Spleen (tissue), 11 donors: ENCODE measurements at regions not wholly inside any gene's neighbourhood (a gene's known extent, or its start where the extent isn't known, plus 50 kb on each side); places are given as distances from the start of the nearest gene placed in this dataset.

Experiments
- DNase-seq: peaks from one replicate; pipeline ENCODE4 v3.0.0-alpha.2; 2020
- H3K27ac ChIP-seq, 8 donors: fragments of 200-600 bp; sonication (generic) in 7 of 8; 1 replicate in 4 of 8; 2 replicates in 4 of 8; pipeline versions ENCODE4 v1.5.0 to v1.8.0; 2016 to 2021; ENCODE audit warnings: inconsistent platforms in 4 of 8, mild to moderate bottlenecking in 4 of 8, moderate library complexity in 1 of 8
- H3K27me3 ChIP-seq, 7 donors: fragments of 200-600 bp; sonication (generic) in 6 of 7; replicated peaks in 1 of 7; 1 replicate in 4 of 7; 2 replicates in 3 of 7; pipeline versions ENCODE4 v1.5.0 to v1.8.0; 2016 to 2021; ENCODE audit warnings: inconsistent platforms in 3 of 7, mild to moderate bottlenecking in 1 of 7
- H3K36me3 ChIP-seq, 6 donors: fragments of 200-600 bp; sonication (generic) in 5 of 6; 1 replicate in 4 of 6; 2 replicates in 2 of 6; pipeline versions ENCODE4 v1.5.0 to v1.8.0; 2016 to 2021; ENCODE audit warnings: inconsistent platforms in 2 of 6
- H3K4me1 ChIP-seq, 6 donors: fragments of 200-600 bp; sonication (generic) in 5 of 6; 1 replicate in 3 of 6; 2 replicates in 3 of 6; pipeline versions ENCODE4 v1.5.0 to v1.8.0; 2016 to 2021; ENCODE audit warnings: inconsistent platforms in 3 of 6
- H3K4me3 ChIP-seq, 8 donors: fragments of 200-600 bp; sonication (generic) in 7 of 8; 1 replicate in 4 of 8; 2 replicates in 4 of 8; pipeline versions ENCODE4 v1.5.0 to v1.8.0; 2016 to 2021; ENCODE audit warnings: inconsistent platforms in 4 of 8, mild to moderate bottlenecking in 4 of 8, moderate library complexity in 2 of 8
- H3K9me3 ChIP-seq, 8 donors: fragments of 200-600 bp; sonication (generic) in 7 of 8; 1 replicate in 4 of 8; 2 replicates in 4 of 8; pipeline versions ENCODE4 v1.5.0 to v1.8.0; 2016 to 2021; ENCODE audit warnings: inconsistent platforms in 4 of 8
- CTCF ChIP-seq, 11 experiments: fragments of 200-600 bp in 7 of 11; fragments of 450-650 bp in 4 of 11; sonication (generic) in 4 of 11; IDR thresholded peaks in 8 of 11; conservative IDR thresholded peaks in 3 of 11; 1 replicate in 7 of 11; 2 replicates in 4 of 11; pipeline versions ENCODE4 v1.4.0 to v1.8.0; 2016 to 2021; ENCODE audit warnings: antibody characterized with exemption in 11 of 11, inconsistent platforms in 4 of 11, mild to moderate bottlenecking in 1 of 11
- POLR2A ChIP-seq, 3 donors: fragments of 450-650 bp; IDR thresholded peaks; one replicate each; pipeline ENCODE4 v1.5.1; 2017; ENCODE audit warnings: antibody characterized with exemption in 3 of 3, mild to moderate bottlenecking in 1 of 3
- POLR2AphosphoS5 ChIP-seq, 3 donors: sonication (generic); formaldehyde crosslinking; IDR thresholded peaks; one replicate each; pipeline ENCODE4 v1.5.1; 2017; ENCODE audit warnings: antibody characterized with exemption in 3 of 3
- WGBS, 5 donors: extraction: QIAGEN DNeasy Blood & Tissue Kit in 3 of 5; methylation state at CpG; one replicate each; pipeline versions ENCODE4 v1.1.5 to v1.1.7; 2013 to 2018; 5-methylcytosine and 5-hydroxymethylcytosine counted together
- intact Hi-C: fragments of 100-400 bp; cut with DNase I; formaldehyde crosslinking; loops from one replicate; pipeline ENCODE4 v1.15.0; 2023; ENCODE audit warnings: low total_unique reads
- donor health status: healthy with polysubstance abuse.
- donor health status: DM: no; HTN: no; CAD: no; lungs with moderate emphysema.
- donor health status: DM: no; HTN: no; CAD: no.
- donor health status: Bipolar disorder and iron deficiency.
- donor health status: healthy.
- donor health status: DM: no; HTN: no; CAD: no.
- donor health status: DM: yes; HTN: yes; CAD: no.

GRCh38 chr1:83112248-83112885 lies 886.6 kb downstream of the TTLL7 start:
- no peaks in the 10 kb centered on the region for H3K36me3 ChIP-seq
- TF ChIP-seq CTCF (IDR thresholded peaks at IDR 0.05 in 8 of 11, conservative IDR thresholded peaks at IDR 0.05 in 3 of 11) (no peak), POLR2A (IDR thresholded peaks at IDR 0.05) (no peak), POLR2AphosphoS5 (IDR thresholded peaks at IDR 0.05) (no peak)
- intact Hi-C loops = no loop called here
- no peak for DNase-seq
- no peak overlapping the region for H3K4me3 ChIP-seq
- no peaks in the 10 kb centered on the region for H3K27me3 ChIP-seq
- H3K4me1 ChIP-seq = no peaks in the 10 kb centered on the region
- H3K9me3 ChIP-seq = no peaks in the 10 kb centered on the region
- WGBS, 5 donors = 86 to 95% (median 87%) methylated on average over 3 of the region's 3 CpGs
- no peak overlapping the region for H3K27ac ChIP-seq

- no peaks in the 10 kb centered on the region for H3K36me3 ChIP-seq
- no peaks in the 10 kb centered on the region for H3K4me1 ChIP-seq
- no peak for TF ChIP-seq POLR2A (IDR thresholded peaks at IDR 0.05)
- TF ChIP-seq CTCF (IDR thresholded peaks at IDR 0.05 in 8 of 11, conservative IDR thresholded peaks at IDR 0.05 in 3 of 11) = no peak
- TF ChIP-seq POLR2AphosphoS5 (IDR thresholded peaks at IDR 0.05) = no peak
- H3K27ac ChIP-seq = no peak overlapping the region
- H3K27me3 ChIP-seq = no peaks in the 10 kb centered on the region
- WGBS, 5 donors = 68 to 93% (median 85%) methylated on average over 2 of the region's 2 CpGs
- no peak overlapping the region for H3K4me3 ChIP-seq
- intact Hi-C loops = no loop called here
- no peak for DNase-seq
- H3K9me3 ChIP-seq = no peaks in the 10 kb centered on the region
These were observed 888.8 kb downstream of the TTLL7 start for GRCh38 chr1:83110156-83110555.

- no peaks in the 10 kb centered on the region for H3K36me3 ChIP-seq
- TF ChIP-seq POLR2A (IDR thresholded peaks at IDR 0.05) (no peak), CTCF (IDR thresholded peaks at IDR 0.05 in 8 of 11, conservative IDR thresholded peaks at IDR 0.05 in 3 of 11) (no peak), POLR2AphosphoS5 (IDR thresholded peaks at IDR 0.05) (no peak)
- whole genome bisulfite sequencing, 5 donors = 59 to 86% (median 81%) methylated on average over 1 of the region's 1 CpG
- no peak overlapping the region for H3K27ac ChIP-seq
- intact Hi-C loops = no loop called here
- H3K4me1 ChIP-seq = no peaks in the 10 kb centered on the region
- no peak overlapping the region for H3K4me3 ChIP-seq
- DNase-seq = no peak
- H3K9me3 ChIP-seq = no peaks in the 10 kb centered on the region
- H3K27me3 ChIP-seq = no peaks in the 10 kb centered on the region
These were observed 889.2 kb downstream of the TTLL7 start for GRCh38 chr1:83109692-83110091.

GRCh38 chr1:83104558-83104957 lies 894.4 kb downstream of the TTLL7 start:
- 58 to 95% (median 92%) methylated on average over 2 of the region's 2 CpGs for WGBS, 5 donors
- Histone ChIP-seq H3K4me3 (no peak overlapping the region), H3K4me1 (no peaks in the 10 kb centered on the region), H3K27me3 (no peaks in the 10 kb centered on the region), H3K36me3 (no peaks in the 10 kb centered on the region), H3K9me3 (peaks cover 0 to 4% (median 0%) of the 10 kb centered on the region in 8 donors), H3K27ac (no peak overlapping the region)
- DNase-seq = no peak
- TF ChIP-seq POLR2AphosphoS5 (IDR thresholded peaks at IDR 0.05) = no peak
- TF ChIP-seq CTCF (IDR thresholded peaks at IDR 0.05 in 8 of 11, conservative IDR thresholded peaks at IDR 0.05 in 3 of 11) = no peak
- no peak for TF ChIP-seq POLR2A (IDR thresholded peaks at IDR 0.05)
- intact Hi-C loops = no loop called here
